HG03045 (cell line): ENCODE measurements at regions not wholly inside any gene's neighbourhood (a gene's known extent, or its start where the extent isn't known, plus 50 kb on each side); places are given as distances from the start of the nearest gene placed in this dataset.
A peak's percentile ranks its signal among the peaks of the same experiment; 100 is the strongest.

ENCODE experiments used
- ATAC-seq: cut with Tn5 transposase; IDR thresholded peaks from one replicate; pipeline ENCODE4 v1.9.1; 2021; ENCODE audit warnings: mild to moderate bottlenecking, moderate library complexity; ENCODE audit not compliant: unreplicated experiment

DNA sequence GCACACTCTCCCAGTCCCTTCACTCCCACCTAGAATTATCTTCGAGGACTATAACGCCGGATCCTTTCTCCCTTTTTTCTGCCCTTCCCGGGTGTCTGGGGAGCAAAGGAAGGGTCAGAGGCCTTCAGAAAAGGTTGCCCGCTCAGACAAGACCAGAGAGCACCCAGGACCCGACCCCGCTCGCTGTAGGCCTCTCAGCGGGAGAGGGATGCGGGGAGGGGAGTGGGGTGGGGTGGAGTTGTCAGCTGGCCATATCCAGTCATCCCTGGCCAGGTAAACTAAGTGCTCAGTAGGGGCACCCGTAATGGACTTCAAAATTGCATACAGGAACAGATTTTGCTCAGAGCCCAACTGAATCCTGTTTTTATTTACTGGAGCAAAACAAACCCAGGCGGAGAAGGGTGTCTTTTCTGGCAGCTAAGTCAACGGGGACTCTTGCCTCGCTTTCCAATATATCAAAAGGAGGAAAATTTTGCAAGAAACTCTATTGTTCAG, 65.0 kb downstream of the NOL4 start:
- no peak for ATAC-seq

DNA sequence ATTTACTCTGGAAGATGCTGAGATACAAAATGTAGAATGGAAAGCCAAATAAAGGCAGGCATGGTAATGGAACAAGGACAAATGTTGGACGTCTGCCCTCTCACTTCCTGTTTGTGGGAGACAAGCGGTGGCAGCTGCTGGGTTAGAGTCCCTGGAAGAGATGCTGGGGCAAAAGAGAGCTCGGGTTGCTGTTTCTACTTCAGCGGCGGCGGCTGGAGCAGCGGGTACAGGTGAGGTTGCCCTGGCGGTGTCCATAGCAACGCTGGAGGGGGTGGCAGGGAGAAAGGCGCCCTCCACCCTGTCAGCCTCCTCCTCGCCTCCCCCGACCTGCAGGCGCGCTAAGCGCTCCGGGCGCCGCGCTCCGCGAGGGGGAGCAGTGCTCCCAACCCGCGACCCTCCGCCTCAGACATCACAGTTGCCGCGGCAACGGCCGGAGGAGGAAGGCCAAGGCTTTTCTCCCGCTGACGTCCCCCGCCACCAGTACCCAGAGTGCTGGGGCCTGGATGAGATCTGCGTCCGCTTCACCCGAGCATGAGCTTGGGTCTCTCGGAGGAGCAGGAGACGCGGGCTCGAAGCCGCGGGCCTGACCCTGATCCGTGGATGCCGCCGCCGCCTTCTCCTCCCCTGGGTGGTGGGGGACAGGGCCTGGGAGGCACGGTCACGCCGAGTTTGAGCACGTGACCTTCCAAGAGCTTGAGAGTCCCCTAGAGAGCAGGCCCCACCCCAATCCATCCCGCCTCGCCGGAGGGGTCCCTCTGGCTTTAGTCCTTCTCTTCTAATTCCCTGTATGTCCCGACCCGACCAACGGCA, 65.6 kb downstream of the NOL4 start:
- no peak for ATAC-seq

DNA sequence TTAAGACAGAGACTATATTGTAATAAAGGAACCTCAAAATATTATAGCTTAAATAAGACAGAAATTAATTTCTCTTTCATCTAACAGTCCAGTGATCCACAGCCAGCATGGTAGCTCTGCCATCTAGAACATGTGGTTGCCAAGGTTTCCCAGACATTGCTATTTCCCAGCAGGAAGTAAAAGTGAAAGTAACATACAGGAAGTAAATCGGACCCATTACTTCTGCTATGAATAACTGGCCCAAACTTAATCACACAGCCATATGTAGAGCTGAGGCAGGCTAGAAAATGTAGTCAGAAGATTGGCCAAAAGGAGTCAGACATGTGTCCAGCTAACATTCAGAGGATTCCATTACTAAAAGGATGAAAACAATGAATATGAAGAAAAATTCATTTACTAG, 71.0 kb downstream of the NOL4 start:
- ATAC-seq, result no peak

DNA sequence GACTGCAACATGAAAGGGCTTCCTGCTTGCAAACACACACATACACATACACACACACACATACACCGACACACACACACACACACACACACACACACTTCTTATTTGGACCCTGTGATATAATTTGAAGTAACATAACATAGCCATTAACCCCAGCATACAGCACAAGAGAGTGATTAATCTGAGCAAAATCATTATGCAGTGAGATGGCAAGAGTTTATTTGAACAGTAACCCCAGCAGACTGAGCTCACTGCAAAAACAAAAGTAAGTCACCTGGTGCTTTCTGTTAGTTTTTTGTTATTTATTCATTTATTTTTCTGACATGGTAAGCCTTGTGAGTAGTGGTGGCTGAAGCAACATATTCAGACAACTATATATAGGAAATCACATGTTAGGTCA, 93.7 kb downstream of the NOL4 start:
- ATAC-seq, result no peak

GRCh38 chr18:34128436-34128835, 96.3 kb downstream of the NOL4 start:
- ATAC-seq, result no peak

GRCh38 chr18:34126121-34126520, 98.6 kb downstream of the NOL4 start:
- no peak for ATAC-seq

GRCh38 chr18:34122724-34123334, 101.9 kb downstream of the NOL4 start:
- ATAC-seq, result peak; percentile 85

DNA sequence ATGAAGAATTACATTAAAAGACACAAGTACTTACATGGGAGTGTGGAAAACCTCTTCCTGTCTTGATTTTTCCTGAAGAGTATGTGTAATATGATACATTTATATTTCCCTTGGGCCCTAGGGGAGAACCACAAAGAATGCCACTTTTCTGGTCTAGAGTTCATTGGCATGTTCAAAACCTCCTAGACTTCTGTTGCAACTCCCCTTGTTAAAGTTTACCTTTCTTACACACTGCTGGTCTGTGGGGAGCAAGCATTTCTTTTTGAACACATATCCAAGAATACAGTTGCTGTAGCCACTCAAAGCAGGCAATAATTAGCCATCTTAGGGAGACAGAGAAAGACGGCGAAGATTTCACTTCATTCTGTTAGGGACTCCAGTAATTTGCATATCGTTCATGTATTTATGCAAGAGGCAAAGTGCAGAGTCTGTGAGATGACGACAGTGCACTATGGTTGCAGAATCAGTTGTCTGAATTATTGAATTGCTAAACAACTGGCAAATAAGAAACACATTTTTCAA, 103.5 kb downstream of the NOL4 start:
- no peak for ATAC-seq

DNA sequence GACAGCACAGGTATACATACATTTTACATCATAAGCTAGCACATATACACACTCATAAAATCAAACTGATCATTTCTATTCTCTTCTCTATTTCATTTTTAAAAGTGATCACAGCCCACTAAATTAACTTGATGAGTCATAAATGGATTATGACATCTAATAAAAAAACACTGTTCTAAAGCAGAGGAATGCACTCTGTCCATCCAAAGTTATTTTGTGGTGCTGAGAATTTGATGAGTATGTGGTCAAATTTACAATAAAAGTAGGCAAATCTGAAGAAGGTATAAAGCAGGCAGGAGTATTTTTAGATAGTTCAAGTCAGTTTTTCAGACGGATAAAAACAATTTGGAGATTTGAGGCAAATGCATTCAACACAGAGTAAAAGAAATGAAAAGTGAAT, 104.4 kb downstream of the NOL4 start:
- ATAC-seq, result no peak

DNA sequence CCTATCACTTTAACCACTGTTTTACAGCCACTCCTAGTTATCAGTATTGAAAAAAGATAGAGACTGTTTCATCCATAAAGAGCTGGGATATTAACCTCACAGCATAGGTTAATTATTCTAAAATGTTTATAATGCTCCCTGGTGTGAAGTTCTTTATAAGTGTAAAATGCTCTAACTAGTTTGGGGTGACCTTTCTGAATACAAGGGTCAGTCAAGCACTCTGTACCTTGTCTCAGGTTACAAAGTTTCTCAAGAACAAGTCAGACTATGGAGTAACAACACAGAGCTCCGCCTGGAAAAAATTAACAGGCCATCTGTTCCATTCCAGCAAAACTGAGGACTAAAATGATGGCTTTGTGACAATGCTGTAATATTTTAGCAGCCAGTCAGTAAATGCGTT, 107.4 kb downstream of the NOL4 start:
- no peak for ATAC-seq

DNA sequence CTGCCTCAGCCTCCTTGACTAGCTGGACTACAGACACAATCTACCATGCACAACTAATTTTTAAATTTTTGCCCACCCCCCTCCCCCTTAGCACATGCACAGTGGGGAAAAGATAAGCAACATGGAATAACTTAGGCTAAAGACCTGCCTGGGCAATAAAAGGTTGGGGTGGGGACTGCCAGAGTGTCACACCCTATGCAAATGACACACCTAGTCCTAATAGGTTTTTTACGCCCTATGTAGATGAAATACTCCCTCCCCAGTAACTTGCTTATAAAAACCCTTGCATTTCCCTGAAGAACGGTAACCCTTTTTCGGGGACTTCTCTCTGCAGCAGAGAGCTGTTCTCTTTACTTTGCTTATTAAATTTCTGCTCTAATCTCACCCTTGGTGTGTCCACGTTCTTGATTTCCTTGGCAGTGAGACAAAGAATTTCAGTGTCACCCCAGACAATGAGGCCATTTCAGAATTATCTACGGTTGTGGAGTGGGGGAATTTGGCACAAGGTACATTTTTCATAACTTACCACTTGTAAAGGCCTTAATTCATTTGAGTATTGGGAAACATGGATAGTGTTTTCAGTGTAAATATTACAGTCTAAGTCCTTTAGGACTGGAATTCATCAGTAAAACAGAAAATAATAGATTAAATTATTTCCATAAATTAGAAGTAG, 109.2 kb downstream of the NOL4 start:
- no peak for ATAC-seq

GRCh38 chr18:34114996-34115395, 109.7 kb downstream of the NOL4 start:
- no peak for ATAC-seq

DNA sequence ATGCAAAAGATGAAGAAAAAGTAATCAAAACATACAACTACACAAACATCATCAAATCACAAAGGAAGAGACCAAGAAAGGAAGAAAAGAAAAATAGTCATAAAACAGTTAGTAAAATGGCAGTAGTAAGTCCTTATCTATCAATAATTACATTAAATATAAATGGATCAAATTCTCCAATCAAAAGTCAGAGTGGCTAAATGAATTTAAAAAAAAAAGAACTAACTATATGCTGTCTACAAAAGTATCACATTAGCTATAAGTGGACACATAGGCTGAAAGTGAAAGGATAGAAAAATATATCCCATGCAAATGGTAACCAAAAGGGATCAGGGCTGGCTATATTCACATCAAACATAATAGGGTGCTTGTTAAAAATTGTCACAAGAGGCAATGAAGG, 116.5 kb downstream of the NOL4 start:
- no peak for ATAC-seq

DNA sequence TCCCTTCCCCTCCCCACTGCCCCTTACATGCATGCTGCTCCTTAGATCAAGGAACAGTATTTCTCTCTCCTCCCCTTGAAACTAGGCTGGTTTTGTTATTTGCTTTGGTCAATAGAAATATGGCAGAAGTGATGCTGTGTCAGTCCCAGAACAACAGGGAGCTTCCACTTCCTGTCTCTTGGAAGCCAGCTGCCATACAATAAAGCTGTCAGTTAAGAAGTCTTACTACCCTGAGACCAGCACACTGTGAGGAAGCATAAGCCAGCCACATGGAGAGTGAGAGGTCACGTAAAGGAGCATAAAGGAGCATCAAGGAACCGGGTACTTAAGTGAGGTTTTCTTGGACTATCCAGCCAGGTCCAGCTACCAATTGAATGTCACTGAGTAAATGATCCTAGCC, 126.6 kb downstream of the NOL4 start:
- no peak for ATAC-seq

DNA sequence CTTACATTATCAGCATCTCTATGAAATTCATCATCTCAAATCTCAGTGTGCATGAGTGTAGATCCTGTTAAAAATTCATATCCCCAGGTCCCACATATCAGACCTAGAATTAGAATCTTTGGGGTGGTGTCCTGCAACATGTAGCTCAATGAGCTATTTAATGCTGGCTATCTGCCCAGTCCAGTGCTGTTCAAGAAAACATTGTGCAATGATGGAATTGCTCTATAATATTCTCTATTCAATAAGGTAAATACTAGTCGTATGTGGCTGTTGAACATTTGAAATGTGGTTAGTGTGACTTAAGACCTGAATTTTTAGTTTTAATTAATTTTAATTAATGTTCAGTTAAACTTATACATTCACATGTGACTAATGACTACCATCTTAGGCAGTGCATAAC, 127.4 kb downstream of the NOL4 start:
- ATAC-seq, result no peak

- no peak for ATAC-seq
Observed at GRCh38 chr18:34094148-34094547, 130.6 kb downstream of the NOL4 start.

DNA sequence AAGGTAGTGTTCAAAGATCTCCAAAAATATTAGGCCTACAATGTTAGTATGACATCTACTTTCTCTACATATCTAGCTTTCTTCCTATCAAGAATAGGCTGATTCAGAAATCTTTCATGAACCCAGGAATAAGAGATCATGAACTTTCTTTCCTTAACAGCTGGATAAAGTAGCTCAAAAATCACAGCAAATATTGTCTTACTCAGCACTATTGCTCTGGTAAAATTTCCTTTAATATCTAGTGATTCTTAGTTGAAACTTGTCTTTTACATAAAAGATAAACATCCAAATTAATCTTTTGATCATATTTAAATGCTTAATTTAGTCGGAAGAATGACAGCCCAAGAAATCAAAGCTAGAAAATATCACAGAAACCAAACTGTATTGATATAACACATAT, 131.9 kb downstream of the NOL4 start:
- no peak for ATAC-seq

DNA sequence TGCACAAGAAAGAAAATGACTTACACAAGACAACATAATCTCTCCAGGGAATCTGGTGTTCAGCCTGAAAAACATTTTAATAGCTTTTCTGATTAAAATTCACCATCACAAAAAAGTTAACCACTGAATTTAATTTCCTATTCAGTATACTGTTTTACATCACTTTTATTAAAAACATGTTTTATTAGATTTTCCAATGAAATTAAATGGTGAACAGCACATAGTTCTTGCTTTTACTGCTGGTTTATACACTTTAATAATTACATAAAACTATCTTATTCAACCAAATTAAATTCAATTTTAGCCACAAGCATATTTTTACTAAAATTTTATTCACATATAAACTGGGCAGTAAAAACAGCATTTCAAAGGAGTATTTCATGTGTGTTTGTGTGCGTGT, 138.3 kb downstream of the NOL4 start:
- ATAC-seq, result no peak

- no peak for ATAC-seq
Observed at GRCh38 chr18:34085140-34085739, 139.5 kb downstream of the NOL4 start.

- no peak for ATAC-seq
Observed at GRCh38 chr18:34084635-34085034, 140.1 kb downstream of the NOL4 start.

- ATAC-seq, result no peak
Observed at GRCh38 chr18:34083910-34084535, 140.7 kb downstream of the NOL4 start.
